K562 (cell line): ENCODE measurements at regions not wholly inside any gene's neighbourhood (a gene's known extent, or its start where the extent isn't known, plus 50 kb on each side); places are given as distances from the start of the nearest gene placed in this dataset.

ENCODE experiments used
- ATAC-seq: fragments of 200-7000 bp; cut with Tn5 transposase; 3 replicates; pipeline ENCODE4 v1.9.1; 2020; ENCODE audit warnings: moderate library complexity
- BruUV-seq: library from RNA; stranded (reverse); fragments of 400-500 nt; replicated peaks from 2 replicates; lab custom pipeline; 2021; lab: Mats Ljungman, UMichigan
- CTCF ChIA-PET: fragments of 300-600 bp; formaldehyde crosslinking; extraction: SDS; loops from one replicate; lab custom pipeline; 2021; ENCODE audit warnings: low intra/inter-chr PET ratio; lab: Yijun Ruan, JAX
- POLR2A ChIA-PET: fragments of 300-600, 350-650 bp; sonication (Branson Sonifier 250); formaldehyde crosslinking; extraction: SDS; loops from one replicate; lab custom pipeline; 2021; ENCODE audit warnings: antibody characterized with exemption, inconsistent platforms; lab: Yijun Ruan, JAX
- DNase-seq, 4 experiments: peaks; one replicate each; pipeline versions ENCODE4 v3.0.0 to v3.0.0-alpha.2; 2011 to 2018; ENCODE audit warnings: low spot score in 3 of 4, mixed read lengths in 3 of 4; ENCODE audit errors: extremely low read depth in 1 of 4
- FAIRE-seq: peaks from 2 replicates; lab custom pipeline; 2011; peaks lifted over from hg19 to GRCh38; lab: Jason Lieb, UNC
- H2AFZ ChIP-seq: 2 replicates; pipeline ENCODE4 v1.6.0; 2011; ENCODE audit warnings: low read depth, low read length, control low read depth, inconsistent platforms
- H3K27ac ChIP-seq: fragments of 200-600 bp; 3 replicates; pipeline ENCODE4 v1.8.0; 2011; ENCODE audit warnings: low read depth, mild to moderate bottlenecking, control low read depth, inconsistent platforms, low read length, moderate library complexity, mixed read lengths; ENCODE audit errors: extremely low read depth
- H3K27me3 ChIP-seq, 2 experiments: fragments of 300-600 bp in 1 of 2; 2 replicates in 1 of 2; 3 replicates in 1 of 2; pipeline versions ENCODE4 v1.6.0 to v1.8.0; 2011; ENCODE audit warnings: inconsistent platforms in 2 of 2, low read length in 2 of 2, mild to moderate bottlenecking in 1 of 2, mixed read lengths in 1 of 2, moderate library complexity in 1 of 2; ENCODE audit not compliant: control insufficient read depth in 2 of 2, insufficient read depth in 2 of 2
- H3K36me3 ChIP-seq: fragments of 300-600 bp; 3 replicates; pipeline ENCODE4 v1.8.0; 2011; ENCODE audit warnings: mild to moderate bottlenecking, low read length, inconsistent platforms; ENCODE audit not compliant: control insufficient read depth, insufficient read depth
- H3K4me1 ChIP-seq, 2 experiments: fragments of 200-600 bp in 1 of 2; replicated peaks in 1 of 2; 2 replicates in 1 of 2; 3 replicates in 1 of 2; pipeline versions ENCODE4 v1.5.1 to v1.8.0; 2011; ENCODE audit warnings: inconsistent platforms in 2 of 2, low read length in 2 of 2, mild to moderate bottlenecking in 1 of 2, mixed read lengths in 1 of 2, moderate library complexity in 1 of 2; ENCODE audit not compliant: control insufficient read depth in 2 of 2, insufficient read depth in 2 of 2
- H3K4me2 ChIP-seq: 2 replicates; pipeline ENCODE4 v1.6.1; 2011; ENCODE audit warnings: low read length, control low read depth, inconsistent platforms, mixed read lengths; ENCODE audit not compliant: insufficient read depth
- H3K4me3 ChIP-seq: fragments of 200-600 bp; sonication (generic), shearing (Covaris generic); 2 replicates; pipeline ENCODE4 v1.5.1; 2016; ENCODE audit warnings: control low read depth, inconsistent platforms
- H3K79me2 ChIP-seq: fragments of 200-600 bp; 3 replicates; pipeline ENCODE4 v1.8.0; 2011; ENCODE audit warnings: low read length, inconsistent platforms; ENCODE audit not compliant: control insufficient read depth, insufficient read depth
- H3K9ac ChIP-seq, 2 experiments: 2 replicates each; pipeline versions ENCODE4 v1.6.0 to v1.6.1; 2011; ENCODE audit warnings: low read depth in 2 of 2, low read length in 2 of 2, control low read depth in 1 of 2, inconsistent platforms in 1 of 2, mild to moderate bottlenecking in 1 of 2, mixed read lengths in 1 of 2; ENCODE audit not compliant: insufficient read depth in 1 of 2
- H3K9me1 ChIP-seq: one replicate; pipeline ENCODE4 v1.6.0; 2011; ENCODE audit warnings: inconsistent platforms, mild to moderate bottlenecking, low read length, moderate library complexity; ENCODE audit not compliant: control insufficient read depth, insufficient read depth
- H3K9me3 ChIP-seq: replicated peaks from 2 replicates; pipeline ENCODE4 v1.5.1; 2011; ENCODE audit warnings: low read depth, low read length, inconsistent platforms; ENCODE audit not compliant: control insufficient read depth, insufficient read depth
- H4K20me1 ChIP-seq: replicated peaks from 2 replicates; pipeline ENCODE4 v1.6.1; 2011; ENCODE audit warnings: low read length, inconsistent platforms, mixed read lengths; ENCODE audit not compliant: control insufficient read depth, insufficient read depth
- BDP1 ChIP-seq: IDR thresholded peaks from 3 replicates; pipeline ENCODE4 v1.6.1; 2011; ENCODE audit not compliant: insufficient read length, insufficient read depth
- BMI1 ChIP-seq: fragments of 150-350 bp; IDR thresholded peaks from 2 replicates; pipeline ENCODE4 v1.6.1; 2014; ENCODE audit warnings: low read length
- BRF1 ChIP-seq: IDR thresholded peaks from 3 replicates; pipeline ENCODE4 v1.6.1; 2011; ENCODE audit warnings: borderline replicate concordance, mild to moderate bottlenecking; ENCODE audit not compliant: insufficient read length; ENCODE audit errors: extremely low read depth
- CAMTA2 ChIP-seq: fragments of 250-450 bp; sonication (Bioruptor Pico); conservative IDR thresholded peaks from 2 replicates; pipeline ENCODE4 v1.5.1; 2022
- DPF2 ChIP-seq: fragments of 450-650 bp; IDR thresholded peaks from 2 replicates; pipeline ENCODE4 v1.6.1; 2016
- E2F3 ChIP-seq: fragments of 250-450 bp; sonication (Bioruptor Pico); IDR thresholded peaks from 2 replicates; pipeline ENCODE4 v1.4.0; 2020; ENCODE audit warnings: mild to moderate bottlenecking
- GATAD2A ChIP-seq: fragments of 450-650 bp; IDR thresholded peaks from 2 replicates; pipeline ENCODE4 v1.6.1; 2017
- L3MBTL2 ChIP-seq: fragments of 450-650 bp; IDR thresholded peaks from 2 replicates; pipeline ENCODE4 v1.6.1; 2016; ENCODE audit warnings: mild to moderate bottlenecking, moderate library complexity
- MECOM ChIP-seq: fragments of 250-450 bp; sonication (Bioruptor Pico); IDR thresholded peaks from 2 replicates; pipeline ENCODE4 v1.8.0; 2022; ENCODE audit warnings: inconsistent platforms
- SAFB2 ChIP-seq: fragments of 200-400 bp; formaldehyde crosslinking; IDR thresholded peaks from 2 replicates; pipeline ENCODE4 v1.6.1; 2018; ENCODE audit warnings: borderline replicate concordance, low read length, low read depth, moderate library complexity; ENCODE audit not compliant: severe bottlenecking
- SRF ChIP-seq, 2 experiments: fragments of 250-450, 450-650 bp in 1 of 2; sonication (Bioruptor Pico) in 1 of 2; sonication (generic) in 1 of 2; formaldehyde crosslinking; IDR thresholded peaks; 2 replicates each; pipeline versions ENCODE4 v1.5.0 to v1.5.1; 2020 to 2022; ENCODE audit warnings: mild to moderate bottlenecking in 1 of 2, missing genetic modification reagents in 1 of 2
- TEAD4 ChIP-seq, 2 experiments: sonication (generic) in 1 of 2; formaldehyde crosslinking in 1 of 2; IDR thresholded peaks; 2 replicates each; pipeline versions ENCODE4 v1.6.1 to v1.8.0; 2012 to 2022; ENCODE audit warnings: borderline replicate concordance in 1 of 2, inconsistent platforms in 1 of 2, low read length in 1 of 2, mild to moderate bottlenecking in 1 of 2, missing genetic modification reagents in 1 of 2
- YBX1 ChIP-seq: fragments of 450-650 bp; IDR thresholded peaks from 2 replicates; pipeline ENCODE4 v1.7.1; 2016; ENCODE audit warnings: mild to moderate bottlenecking
- ZBTB1 ChIP-seq: sonication (generic); formaldehyde crosslinking; IDR thresholded peaks from 2 replicates; pipeline ENCODE4 v1.8.1; 2023; ENCODE audit warnings: missing genetic modification reagents, low read depth, mild to moderate bottlenecking, borderline replicate concordance
- ZNF212 ChIP-seq: fragments of 450-650 bp; formaldehyde crosslinking; IDR thresholded peaks from 2 replicates; pipeline ENCODE4 v1.4.0; 2020; ENCODE audit warnings: mild to moderate bottlenecking
- ZNF561 ChIP-seq: fragments of 450-650 bp; formaldehyde crosslinking; conservative IDR thresholded peaks from 2 replicates; pipeline ENCODE4 v1.4.0; 2020; ENCODE audit warnings: mild to moderate bottlenecking, moderate library complexity
- WGBS: fragments of 100-300 bp; shearing (Covaris generic); methylation state at CpG from one replicate; pipeline ENCODE4 v1.1.6; 2016; ENCODE audit warnings: low coverage, mixed read lengths; ENCODE audit not compliant: insufficient coverage; ENCODE audit errors: missing lambda C conversion rate; 5-methylcytosine and 5-hydroxymethylcytosine counted together
- in situ Hi-C: fragments of 300-500 bp; cut with MboI; formaldehyde crosslinking; loops from 4 replicates; pipeline ENCODE4 v1.15.0; 2018; ENCODE audit warnings: inconsistent platforms, mixed read lengths
- intact Hi-C: fragments of 100-400 bp; cut with micrococcal nuclease; formaldehyde crosslinking; loops from 2 replicates; pipeline ENCODE4 v1.14.2; 2022
- TF ChIP-seq, protein P1 (sequence below): sonication (generic); formaldehyde crosslinking; IDR thresholded peaks from 2 replicates; pipeline ENCODE4 v1.8.1; 2022; ENCODE audit warnings: missing genetic modification reagents
- TF ChIP-seq, protein P2 (sequence below): sonication (generic); formaldehyde crosslinking; IDR thresholded peaks from 2 replicates; pipeline ENCODE4 v1.5.0; 2020; ENCODE audit warnings: missing genetic modification reagents
- TF ChIP-seq, protein P3 (sequence below): fragments of 450-650 bp; IDR thresholded peaks from 2 replicates; pipeline ENCODE4 v1.7.1; 2018; ENCODE audit warnings: mild to moderate bottlenecking, low read depth; ENCODE audit not compliant: partially characterized antibody
- TF ChIP-seq, protein P4 (sequence below): fragments of 450-650 bp; IDR thresholded peaks from 2 replicates; pipeline ENCODE4 v1.6.1; 2016; ENCODE audit warnings: missing biosample characterization, missing genetic modification characterization

DNA sequence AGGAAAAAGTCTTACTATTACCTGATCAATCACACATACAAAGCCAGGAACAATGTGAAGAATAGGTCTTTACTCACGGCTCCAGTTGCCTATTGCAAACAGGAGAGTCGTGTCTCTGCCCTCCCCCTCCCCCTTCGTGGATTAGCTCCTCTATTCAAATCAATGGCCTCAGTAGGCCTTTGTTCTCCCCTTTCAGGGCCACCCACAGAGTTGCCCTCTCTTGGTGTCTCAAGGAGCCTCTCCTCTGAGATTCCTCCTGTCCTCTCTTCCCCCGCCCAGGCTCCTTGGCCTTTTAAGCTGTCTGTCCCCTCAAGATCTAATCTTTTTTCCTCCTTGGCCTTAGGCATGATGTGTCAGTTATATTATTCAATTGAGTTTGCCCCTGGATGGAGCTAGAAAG is 107.2 kb upstream of the NALF2 start:
- POLR2A ChIA-PET, result no interaction called here
- in situ Hi-C loops (no loop called here), intact Hi-C loops (no loop called here)
- Histone ChIP-seq H4K20me1 (no peaks in the 10 kb centered on the region), H3K9me1 (no peaks in the 10 kb centered on the region), H3K9ac (no peak overlapping the region), H3K4me3 (no peak overlapping the region), H3K27me3 (no peaks in the 10 kb centered on the region; a peak in 1 of 5 replicates), H3K27ac (no peak overlapping the region), H3K36me3 (no peaks in the 10 kb centered on the region), H3K4me1 (no peaks in the 10 kb centered on the region), H3K4me2 (no peak overlapping the region), H3K79me2 (no peaks in the 10 kb centered on the region), H2AFZ (no peak overlapping the region), H3K9me3 (no peaks in the 10 kb centered on the region)
- ATAC-seq (no peak), FAIRE-seq (no peak), DNase-seq (no peak)
- BruUV-seq, result no TSS peak
- CTCF ChIA-PET, result no interaction called here
- TF ChIP-seq ZBTB1 (CRISPR knock-in tag) (no peak), YBX1 (no peak), DPF2 (no peak), E2F3 (CRISPR knock-in tag) (no peak), BDP1 (no peak), BRF1 (no peak), BMI1 (no peak), GATAD2A (no peak), ZNF561 (CRISPR knock-in tag) (no peak), SAFB2 (no peak), MECOM (CRISPR knock-in tag) (no peak), L3MBTL2 (no peak), TEAD4 (IDR thresholded peaks at IDR 0.05; ENCODE audit: low read length) (no peak), TEAD4 (CRISPR knock-in tag; IDR thresholded peaks at IDR 0.05; ENCODE audit: borderline replicate concordance) (no peak), CAMTA2 (CRISPR knock-in tag) (no peak), ZNF212 (CRISPR knock-in tag) (no peak), SRF (CRISPR knock-in tag; IDR thresholded peaks at IDR 0.05) (no peak)
- TF ChIP-seq, protein P1, sequence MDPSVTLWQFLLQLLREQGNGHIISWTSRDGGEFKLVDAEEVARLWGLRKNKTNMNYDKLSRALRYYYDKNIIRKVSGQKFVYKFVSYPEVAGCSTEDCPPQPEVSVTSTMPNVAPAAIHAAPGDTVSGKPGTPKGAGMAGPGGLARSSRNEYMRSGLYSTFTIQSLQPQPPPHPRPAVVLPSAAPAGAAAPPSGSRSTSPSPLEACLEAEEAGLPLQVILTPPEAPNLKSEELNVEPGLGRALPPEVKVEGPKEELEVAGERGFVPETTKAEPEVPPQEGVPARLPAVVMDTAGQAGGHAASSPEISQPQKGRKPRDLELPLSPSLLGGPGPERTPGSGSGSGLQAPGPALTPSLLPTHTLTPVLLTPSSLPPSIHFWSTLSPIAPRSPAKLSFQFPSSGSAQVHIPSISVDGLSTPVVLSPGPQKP (CRISPR knock-in tag), result no peak
- TF ChIP-seq, protein P2, sequence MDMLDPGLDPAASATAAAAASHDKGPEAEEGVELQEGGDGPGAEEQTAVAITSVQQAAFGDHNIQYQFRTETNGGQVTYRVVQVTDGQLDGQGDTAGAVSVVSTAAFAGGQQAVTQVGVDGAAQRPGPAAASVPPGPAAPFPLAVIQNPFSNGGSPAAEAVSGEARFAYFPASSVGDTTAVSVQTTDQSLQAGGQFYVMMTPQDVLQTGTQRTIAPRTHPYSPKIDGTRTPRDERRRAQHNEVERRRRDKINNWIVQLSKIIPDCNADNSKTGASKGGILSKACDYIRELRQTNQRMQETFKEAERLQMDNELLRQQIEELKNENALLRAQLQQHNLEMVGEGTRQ (CRISPR knock-in tag), result no peak
- TF ChIP-seq, protein P3, sequence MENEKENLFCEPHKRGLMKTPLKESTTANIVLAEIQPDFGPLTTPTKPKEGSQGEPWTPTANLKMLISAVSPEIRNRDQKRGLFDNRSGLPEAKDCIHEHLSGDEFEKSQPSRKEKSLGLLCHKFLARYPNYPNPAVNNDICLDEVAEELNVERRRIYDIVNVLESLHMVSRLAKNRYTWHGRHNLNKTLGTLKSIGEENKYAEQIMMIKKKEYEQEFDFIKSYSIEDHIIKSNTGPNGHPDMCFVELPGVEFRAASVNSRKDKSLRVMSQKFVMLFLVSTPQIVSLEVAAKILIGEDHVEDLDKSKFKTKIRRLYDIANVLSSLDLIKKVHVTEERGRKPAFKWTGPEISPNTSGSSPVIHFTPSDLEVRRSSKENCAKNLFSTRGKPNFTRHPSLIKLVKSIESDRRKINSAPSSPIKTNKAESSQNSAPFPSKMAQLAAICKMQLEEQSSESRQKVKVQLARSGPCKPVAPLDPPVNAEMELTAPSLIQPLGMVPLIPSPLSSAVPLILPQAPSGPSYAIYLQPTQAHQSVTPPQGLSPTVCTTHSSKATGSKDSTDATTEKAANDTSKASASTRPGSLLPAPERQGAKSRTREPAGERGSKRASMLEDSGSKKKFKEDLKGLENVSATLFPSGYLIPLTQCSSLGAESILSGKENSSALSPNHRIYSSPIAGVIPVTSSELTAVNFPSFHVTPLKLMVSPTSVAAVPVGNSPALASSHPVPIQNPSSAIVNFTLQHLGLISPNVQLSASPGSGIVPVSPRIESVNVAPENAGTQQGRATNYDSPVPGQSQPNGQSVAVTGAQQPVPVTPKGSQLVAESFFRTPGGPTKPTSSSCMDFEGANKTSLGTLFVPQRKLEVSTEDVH, result no peak
- TF ChIP-seq, protein P4, sequence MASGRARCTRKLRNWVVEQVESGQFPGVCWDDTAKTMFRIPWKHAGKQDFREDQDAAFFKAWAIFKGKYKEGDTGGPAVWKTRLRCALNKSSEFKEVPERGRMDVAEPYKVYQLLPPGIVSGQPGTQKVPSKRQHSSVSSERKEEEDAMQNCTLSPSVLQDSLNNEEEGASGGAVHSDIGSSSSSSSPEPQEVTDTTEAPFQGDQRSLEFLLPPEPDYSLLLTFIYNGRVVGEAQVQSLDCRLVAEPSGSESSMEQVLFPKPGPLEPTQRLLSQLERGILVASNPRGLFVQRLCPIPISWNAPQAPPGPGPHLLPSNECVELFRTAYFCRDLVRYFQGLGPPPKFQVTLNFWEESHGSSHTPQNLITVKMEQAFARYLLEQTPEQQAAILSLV (tag), result no peak
- WGBS, result 0% methylated on average over 4 of the region's 4 CpGs
